NCI-H1092 (cell line): ENCODE measurements at regions not wholly inside any gene's neighbourhood (a gene's known extent, or its start where the extent isn't known, plus 50 kb on each side); places are given as distances from the start of the nearest gene placed in this dataset.
"Not testable (repeated sequence)": the region's sequence is repeated elsewhere in the genome, so short reads cannot be mapped to it uniquely, and the experiment has no call there.

Source experiments
- DNase-seq: peaks from one replicate; lab custom pipeline; 2025; lab: John Stamatoyannopoulos, UW

DNA sequence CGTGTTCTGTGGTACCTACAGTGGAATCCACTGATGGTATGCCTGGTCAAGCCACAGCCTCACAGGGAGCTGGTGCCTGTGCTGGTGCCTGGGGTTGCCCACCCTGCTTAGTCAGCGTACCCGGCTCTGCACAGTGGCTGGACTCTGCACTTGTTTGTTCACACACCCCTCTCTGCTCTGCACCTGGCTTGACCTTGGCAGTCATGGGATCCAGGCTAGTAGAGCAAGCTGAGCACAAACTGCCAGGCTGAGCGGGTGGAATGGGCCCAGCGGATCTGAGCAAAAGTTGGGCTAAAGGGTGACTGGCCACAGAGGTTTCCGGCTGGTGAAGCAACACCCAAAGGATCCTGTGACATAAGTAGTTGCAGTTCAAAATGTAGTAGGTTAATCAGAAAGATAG, 163.5 kb downstream of the CDH19 start:
- no peak for DNase-seq

DNA sequence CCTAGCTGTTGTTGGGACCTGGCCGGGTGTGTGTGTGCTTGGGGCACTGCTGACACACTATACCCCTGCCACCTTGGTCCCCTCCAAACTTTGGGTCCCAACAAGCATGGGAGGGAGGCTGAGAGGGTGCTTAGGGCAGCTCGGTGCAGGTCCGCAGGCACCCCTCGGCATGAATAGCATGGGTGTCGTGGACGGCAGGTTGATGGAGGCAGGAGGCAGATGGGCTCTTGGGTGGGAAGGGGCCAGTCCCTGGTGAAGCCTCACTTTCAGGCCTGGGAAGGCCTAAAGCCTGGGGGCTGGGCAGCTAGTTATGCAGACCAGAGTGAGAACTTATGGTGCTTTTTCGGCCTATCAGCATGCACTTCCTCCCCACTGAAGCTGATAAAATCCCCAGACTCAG, 164.2 kb downstream of the CDH19 start:
- no peak for DNase-seq

DNA sequence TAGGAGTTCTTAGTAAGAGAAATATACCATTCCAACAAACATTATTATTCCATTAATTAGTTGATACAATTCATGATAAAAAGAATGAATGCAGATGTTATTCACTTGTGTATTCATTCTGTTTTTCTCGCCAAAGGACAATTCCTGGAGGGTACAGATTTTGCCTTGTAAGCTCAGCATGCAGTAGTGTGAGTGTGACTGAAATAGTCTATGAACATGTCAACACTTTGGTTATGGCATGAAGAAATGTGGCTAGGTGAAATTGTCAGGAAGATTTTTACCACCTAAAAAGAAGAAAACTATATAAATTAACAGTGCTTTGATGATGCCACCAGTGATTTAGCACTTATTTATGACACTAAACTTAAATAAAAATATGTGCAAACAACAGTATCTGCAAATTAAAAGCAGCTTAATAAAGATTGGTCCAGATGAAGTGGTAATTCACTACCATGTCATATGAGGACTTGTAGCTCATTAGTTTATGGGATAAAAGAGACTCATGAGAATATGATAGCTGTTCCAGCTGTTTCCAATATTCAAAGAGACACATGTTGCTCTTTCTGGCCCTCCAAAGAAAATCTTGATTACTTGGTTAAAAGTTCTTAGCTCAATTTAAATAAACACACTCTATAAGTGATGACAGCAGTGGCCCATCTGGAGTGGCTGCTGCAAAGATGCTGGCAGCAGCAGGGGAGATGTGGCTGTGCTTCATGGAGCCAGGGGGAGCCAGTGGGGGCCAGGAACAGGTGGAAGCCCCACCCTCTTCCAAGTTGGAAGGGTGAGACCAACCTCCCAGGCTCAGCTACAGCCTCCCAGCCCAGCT, 165.0 kb downstream of the CDH19 start:
- no peak for DNase-seq

DNA sequence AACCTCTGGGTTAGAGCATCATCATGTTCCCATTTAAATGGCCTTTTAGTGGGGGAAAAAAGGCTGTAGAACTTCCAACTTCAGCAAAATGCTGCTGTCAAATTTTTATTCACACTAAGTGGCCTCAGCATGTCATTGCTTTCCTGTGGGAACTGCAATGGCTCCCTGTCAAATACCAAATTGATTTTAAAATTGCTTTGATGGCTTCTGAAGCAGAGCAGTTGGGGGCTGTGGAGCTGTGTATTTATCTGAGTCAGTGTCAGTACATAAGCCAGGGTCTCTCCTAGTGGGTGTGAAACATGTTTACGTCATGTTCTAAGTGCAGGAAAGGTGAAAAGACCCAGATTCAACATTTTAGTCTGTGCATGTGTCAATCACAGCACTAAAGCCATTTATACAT, 171.3 kb downstream of the CDH19 start:
- DNase-seq = no peak

DNA sequence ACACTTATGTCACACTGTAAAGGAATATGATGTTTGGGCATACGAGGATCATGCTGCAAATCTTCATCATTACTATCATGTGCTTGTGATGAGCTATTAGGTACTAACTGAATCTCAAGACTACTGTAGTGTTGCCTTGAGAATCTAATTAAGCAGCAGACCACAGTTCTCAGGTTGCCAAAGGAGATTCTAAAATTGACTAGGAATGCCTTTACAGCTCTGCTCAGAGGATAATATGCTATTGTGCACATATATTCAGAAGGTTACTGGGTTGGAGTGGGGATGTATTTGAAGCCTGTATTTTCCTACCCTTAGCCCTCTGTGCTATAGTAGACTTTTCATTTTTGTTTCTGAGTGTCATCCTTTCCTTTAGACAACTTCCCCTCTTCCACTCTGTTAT, 175.1 kb downstream of the CDH19 start:
- DNase-seq = no peak

DNA sequence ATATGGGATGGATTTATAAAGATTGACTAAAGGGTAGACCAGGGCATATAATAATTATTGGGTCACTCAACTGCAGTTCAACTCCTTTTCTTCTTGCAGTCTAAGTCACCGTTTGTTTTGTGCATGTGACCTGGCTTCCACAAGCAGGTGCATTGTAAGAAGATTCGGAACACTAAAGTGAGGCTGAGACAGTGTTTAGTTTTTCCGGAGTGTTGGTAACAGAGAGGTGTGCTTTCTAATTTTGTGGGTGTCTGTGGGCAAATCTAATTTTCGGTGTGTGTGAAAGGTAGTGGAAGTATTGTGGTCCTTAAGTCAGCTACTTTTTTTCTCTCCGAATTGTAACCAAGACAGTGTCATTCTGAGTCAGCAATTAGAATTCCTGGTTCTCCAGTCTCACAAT, 184.5 kb downstream of the CDH19 start:
- DNase-seq = no peak

DNA sequence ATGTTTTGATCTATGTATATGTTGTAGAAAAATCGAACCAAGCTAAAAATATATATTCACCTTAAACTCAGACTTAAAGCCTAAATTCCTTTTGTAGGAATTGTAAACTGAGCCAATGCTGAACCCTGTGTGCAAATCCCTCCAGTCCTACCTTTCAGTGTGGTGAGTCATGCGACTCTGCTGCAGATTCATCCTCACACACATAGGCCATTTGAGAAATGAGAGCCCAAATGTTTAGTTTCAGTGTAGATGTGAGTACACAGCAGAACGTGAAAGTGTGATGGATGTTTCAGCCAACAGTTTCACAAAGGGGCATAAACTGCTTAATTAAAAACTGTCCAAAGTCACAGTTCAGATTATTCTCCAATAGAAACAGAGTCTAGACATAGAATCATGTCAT, 193.2 kb downstream of the CDH19 start:
- DNase-seq = no peak

DNA sequence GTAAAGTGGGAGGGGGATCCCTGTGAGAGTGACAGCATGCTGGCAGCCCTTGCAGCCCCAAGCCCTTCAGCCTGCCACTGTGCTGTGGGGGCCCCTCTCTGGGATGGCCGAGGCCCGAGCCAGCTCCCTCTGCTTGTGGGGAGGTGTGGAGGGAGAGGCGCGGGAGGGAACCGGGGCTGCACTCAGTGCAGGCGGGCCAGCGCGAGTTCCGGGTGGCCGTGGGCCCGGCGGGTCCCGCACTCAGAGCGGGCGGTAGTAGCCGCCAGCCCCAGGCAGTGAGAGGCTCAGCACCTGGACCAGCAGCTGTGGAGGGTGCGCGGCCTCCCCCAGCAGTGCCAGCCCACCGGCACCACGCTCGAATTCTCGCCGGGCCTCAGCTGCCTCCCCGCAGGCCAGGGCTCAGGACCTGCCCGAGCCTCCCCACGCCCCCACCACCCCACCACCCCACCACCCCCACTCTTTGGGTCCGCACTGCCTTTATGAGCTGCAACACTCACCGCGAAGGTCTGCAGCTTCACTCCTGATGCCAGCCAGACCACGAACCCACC, 208.1 kb downstream of the CDH19 start:
- no peak for DNase-seq

DNA sequence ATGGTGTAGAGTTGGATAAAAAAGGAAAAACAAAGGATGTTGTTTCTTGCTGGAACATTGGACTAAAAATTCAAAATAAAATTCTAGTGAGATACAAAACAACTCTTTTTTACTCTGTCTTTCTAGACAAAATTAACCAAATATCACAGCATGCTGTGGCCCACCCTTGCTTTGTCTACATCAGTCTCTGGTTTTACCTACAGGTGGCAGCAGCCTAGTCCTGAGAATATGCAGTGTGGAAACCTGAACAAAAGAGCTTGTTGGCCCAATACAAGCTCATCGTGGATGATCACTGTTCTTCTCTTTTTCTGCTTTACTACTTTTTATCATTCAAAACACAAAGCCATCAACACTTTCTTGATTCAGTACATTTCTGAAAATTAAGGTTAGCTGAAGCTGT, 210.4 kb downstream of the CDH19 start:
- no peak for DNase-seq

DNA sequence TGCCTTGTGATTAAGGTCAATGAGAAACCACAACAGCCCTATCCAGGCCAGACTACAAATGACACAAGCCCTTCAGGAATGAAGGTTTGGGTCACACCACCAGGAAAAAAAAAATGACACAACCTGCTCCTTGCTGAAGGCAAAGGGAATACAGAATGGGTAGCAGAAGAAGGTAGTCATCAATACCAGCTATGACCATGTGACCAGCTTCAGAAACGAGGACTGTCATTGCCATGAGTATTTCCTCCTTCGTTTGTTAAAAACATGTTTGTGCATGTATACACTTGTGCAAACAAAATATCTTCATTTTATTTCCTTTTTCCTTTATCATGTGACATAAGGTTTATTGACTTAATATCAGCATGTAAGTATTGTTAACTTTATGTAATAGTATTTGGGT, 226.6 kb downstream of the CDH19 start:
- DNase-seq = no peak

DNA sequence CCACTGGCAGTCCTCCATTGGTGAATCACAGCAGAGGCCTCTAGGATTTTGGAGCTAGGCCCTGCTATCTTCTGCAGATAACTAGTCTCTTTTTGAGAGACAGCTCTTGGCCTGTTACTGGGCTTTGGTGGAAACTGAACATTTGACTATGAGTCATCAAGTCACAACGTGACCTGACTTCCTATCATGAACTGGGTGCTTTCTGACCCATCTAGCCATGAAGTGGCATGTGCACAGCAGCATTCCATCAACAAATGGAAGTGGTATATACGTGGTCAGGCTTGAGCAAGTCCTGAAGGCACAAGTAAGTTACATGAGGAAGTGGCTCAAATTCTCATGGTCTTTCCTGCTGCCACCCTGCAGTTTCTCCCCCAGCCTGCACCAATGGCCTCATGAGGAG, 228.5 kb downstream of the CDH19 start:
- DNase-seq = not testable (repeated sequence)

DNA sequence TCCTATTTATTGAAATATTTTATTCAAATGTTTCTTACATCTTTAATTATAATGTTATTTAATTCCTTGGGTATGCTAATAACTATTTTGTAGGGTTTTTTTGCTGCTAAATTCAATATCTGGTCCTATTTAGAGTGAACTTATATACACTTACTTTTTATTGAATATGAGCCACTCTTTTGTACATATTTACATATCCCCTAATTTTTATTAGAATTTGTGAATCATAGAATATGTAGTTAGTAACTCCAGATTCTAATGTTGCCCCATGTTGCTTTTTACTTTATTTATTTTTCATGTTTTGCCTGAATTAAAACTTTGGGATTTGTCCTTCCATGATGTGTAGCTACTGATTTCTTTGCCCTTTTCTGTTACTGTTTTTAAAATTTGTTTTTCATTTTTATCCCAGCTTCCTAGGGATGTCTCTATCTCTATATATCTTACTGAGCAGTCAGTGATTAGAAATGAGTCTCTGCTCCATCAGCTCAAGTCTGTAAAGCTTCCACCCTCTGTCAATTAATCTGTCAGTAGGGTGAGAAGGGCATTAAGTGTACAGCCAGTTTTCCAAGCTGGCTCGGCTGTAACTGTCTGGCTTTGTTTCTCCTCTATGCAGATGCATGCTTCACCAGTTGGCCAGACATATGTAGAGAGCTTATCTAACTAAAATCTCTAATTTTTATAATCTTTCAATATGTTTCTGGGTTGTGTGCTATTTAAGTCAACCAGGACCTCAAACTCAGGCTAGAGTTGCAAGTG, 256.9 kb downstream of the CDH19 start:
- no peak for DNase-seq

DNA sequence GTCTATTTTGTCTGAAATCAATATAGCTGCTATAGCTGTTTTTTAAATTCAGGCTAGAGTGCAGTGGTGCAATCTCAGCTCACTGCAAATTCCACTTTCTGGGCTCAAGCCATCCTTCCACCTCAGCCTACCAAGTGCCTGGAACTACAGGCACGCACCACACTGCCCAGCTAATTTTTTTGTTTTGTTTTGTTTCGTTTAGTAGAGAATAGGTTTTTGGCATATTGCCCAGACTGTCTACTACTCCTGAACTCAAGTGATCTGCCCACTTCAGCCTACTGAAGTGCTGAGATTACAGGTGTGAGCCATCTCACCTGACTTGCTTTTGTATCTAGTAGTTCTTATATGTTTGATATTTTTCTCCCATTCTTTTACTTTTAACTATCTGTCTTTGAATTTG, 259.7 kb downstream of the CDH19 start:
- peak; percentile 21 for DNase-seq

DNA sequence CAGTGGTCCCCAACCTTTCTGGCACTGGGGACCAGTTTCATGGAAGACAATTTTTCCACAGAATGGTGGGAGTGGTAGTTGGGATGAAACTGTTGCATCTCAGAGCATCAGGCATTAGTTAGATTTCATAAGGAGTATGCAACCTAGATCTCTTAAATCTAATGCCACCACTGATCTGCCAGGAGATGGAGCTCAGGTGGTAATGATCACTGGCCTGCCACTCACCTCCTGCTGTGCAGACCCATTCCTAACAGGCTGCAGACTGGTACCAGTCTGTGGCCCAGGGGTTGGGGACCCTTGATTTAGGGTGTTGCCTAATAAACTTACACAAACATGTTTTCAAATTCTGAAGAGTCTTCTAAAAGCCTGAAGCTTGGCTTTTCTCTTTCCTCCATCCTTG, 261.3 kb downstream of the CDH19 start:
- DNase-seq = no peak

DNA sequence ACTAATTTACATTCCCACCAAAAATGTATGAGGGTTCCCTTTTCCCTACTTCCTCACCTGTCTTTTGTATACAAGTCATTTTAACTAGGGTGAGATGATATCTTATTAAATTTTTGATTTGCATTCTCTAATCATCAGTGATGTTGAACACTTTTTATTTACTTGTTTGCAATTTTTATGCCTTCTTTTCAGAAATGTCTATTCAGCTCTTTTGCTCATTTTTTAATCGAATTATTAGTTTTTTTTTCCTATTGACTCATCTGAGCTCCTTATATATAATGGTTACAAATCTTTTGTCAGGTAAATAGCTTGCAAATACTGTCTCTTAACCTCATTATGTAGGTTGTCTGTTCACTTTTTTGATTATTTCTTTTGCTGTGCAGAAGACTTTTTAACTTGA, 269.4 kb downstream of the CDH19 start:
- no peak for DNase-seq

DNA sequence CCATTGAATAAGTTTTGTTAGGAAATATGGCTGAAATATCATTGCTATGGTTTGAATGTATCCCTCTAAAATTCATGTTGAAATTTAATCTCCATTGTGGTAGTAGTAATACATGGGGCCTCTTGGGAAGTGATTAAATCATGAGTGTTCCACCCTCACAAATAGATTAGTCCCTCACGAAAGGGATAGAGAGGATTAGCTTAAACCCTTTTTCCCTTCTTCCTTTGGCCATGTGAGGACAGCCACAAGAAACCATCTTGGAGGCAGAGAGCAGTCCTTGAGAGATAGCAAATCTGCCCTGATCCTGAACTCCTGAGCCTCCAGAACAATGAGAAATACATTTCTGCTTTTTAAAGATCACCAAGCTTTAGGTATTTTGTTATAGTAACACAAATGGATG, 274.2 kb downstream of the CDH19 start:
- DNase-seq = no peak

DNA sequence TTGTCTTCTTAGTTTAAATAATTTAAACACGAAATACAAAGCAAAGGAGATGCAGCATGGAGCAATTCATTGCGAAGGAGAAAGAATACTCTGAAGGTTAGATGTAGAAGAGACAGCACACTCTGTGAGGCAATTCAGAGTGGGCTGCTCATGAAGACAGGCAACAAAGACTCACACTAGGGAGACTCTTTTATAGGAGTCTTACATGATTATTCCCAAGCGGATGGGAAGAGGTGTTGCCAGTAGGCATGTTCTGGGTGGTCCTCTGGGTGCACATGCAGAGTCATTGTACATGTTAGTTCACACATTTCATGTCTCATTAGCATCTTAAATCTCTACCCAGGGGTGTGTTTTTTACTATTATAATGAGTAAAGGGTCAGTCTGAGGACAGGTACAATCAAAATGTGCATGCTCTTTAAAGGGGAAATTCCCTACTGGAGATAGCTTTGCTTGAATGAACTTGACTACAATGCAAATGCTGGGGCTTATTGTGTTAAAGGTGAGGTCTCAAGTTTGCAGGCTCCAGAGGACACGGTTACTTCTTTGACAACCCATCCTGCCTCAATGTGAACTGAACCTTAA, 275.5 kb downstream of the CDH19 start:
- no peak for DNase-seq

DNA sequence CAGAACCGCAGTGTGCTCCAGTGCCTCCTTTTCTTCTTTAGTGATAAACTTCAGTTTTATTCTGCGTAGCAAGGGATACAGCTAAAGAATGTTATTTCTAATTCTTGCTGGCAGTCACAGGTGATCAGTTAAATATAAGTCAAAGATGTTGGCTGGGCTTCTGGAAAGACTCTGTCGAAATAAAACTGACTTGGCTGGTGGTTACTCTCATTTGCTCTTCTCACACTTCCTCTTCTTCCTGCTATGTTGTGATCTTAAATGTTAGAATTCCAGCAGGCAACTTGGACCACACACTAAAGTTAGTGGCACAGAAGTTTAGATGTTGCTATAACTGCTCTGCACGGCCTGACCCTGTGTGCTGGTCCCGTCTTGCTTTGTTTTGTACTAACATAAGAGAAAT, 278.6 kb downstream of the CDH19 start:
- DNase-seq = no peak

DNA sequence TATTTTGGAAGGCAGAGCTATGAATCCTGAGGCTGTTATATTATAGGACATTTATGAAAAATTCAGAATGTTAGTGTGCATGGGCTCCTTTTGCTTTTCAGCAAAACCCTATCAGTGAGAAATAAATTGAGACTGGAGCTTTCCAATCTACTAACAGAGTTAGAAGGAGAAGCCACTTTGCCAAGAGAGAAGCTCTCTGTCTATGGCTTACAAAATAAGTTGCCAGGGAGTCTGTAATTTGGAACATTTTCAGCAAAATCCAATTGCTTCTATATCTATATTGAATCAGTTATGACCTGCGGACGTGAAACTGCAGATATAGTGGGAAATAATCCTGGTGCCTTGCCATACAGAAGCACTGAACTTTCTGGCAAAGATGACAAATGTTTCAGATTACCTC, 279.3 kb downstream of the CDH19 start:
- DNase-seq = no peak

DNA sequence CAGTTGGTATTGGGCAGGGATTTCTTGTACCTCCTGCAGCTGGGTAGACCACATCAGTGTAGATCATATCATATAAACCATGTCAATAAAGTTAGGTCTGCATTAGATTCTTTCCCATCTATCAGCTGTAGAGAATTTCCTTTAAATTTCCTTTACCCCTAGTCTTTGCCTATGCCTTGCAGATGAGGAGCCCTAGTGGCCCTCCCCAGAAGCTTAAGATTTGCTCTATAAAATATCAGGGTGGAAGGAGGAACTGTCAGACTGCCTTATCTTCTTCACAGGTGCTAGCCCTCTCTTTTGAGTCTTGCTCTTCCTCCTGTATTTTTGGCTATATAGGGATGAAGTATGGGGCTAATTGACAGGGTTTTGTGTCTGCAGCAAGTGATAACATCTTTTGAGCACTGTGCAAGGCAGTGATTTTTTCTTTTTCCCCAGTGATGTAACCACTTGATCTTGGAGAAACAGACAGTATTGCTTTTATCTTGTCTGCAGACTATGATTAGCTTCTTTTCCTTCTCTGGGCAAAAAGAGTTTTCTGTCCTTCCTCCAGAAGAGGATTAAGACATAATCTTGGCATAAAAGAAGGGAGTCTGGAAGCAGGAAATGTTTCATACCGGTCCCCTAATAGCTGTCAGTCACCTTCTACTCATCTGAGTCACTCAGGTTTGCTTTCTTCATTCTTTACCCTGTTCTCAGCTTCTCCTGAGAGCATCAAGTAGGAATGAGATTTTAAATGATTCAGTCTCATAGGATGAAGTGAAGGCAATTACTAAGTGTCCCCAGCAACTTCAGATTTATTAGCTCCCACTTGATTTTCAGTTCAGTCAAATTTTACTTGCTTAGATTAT, 286.4 kb downstream of the CDH19 start:
- DNase-seq = no peak

DNA sequence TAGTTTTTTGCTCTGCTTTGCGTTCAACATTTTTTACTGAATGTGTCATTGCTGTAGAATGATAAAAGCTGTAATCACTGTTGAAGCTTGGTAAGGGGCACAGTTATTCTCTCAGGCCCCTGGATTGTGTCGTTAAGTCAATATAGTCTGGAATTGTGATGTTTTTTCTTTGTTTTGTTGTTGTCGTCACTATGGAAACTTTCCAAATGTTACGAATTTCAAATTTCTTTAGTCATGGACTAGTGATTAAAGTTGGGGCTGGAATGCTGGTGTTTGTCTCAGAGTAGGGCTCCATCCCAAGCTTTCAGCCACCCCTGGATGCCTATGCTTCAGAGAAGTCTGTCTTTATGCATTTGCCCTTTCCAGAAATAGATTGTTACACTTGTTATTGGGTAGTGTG, 287.2 kb downstream of the CDH19 start:
- no peak for DNase-seq

DNA sequence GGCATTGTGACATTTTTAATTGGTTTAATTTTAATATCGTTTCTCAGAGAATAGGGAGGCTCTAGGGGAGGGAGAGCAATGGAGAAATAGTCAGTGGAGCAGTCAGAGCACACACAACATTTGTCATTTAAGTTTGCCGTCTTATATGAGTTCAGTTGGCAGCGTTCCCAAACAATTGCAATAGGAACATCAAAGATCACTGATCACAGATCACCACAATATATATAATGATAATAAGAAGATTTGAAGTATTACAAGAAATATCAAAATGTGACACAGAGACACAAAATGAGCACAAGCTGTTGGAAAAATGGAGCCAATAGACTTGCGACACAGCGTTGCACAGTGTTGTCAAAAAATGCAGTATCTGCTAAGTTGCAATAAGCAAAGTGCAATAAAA, 303.7 kb downstream of the CDH19 start:
- DNase-seq = no peak
